ENCODE measurements at regions not wholly inside any gene's neighbourhood (a gene's known extent, or its start where the extent isn't known, plus 50 kb on each side); places are given as distances from the start of the nearest gene placed in this dataset.

- Histone ChIP-seq H3K27me3 (ENCODE audit: control insufficient read depth in 3 of 3, insufficient read depth in 3 of 3, low read depth in 1 of 3, low read length in 3 of 3) (no peaks in the 10 kb centered on the region), H3K4me1 (ENCODE audit: control insufficient read depth in 2 of 2, insufficient read depth in 1 of 2, low read depth in 1 of 2, low read length in 2 of 2) (peaks cover 15 to 17% of the 10 kb centered on the region in 2 donors), H3K9me3 (replicated peaks in 1 of 2; ENCODE audit: control insufficient read depth in 2 of 2, insufficient read depth in 1 of 2, low read depth in 1 of 2, low read length in 2 of 2) (no peaks in the 10 kb centered on the region), H2AFZ (ENCODE audit: low read length) (peak overlapping the region; percentile 73), H2BK5ac (ENCODE audit: low read length) (no peak overlapping the region), H3K36me3 (replicated peaks in 1 of 2; ENCODE audit: control insufficient read depth in 2 of 2, insufficient read depth in 2 of 2, low read length in 2 of 2) (no peaks in the 10 kb centered on the region), H3K23ac (ENCODE audit: low read depth, low read length, poor library complexity) (no peak overlapping the region), H2AK5ac (ENCODE audit: low read depth, low read length) (peak overlapping the region; percentile 18), H3K4me2 (ENCODE audit: insufficient read depth, low read length, poor library complexity, severe bottlenecking) (no peak overlapping the region), H2BK120ac (ENCODE audit: low read depth, low read length) (no peak overlapping the region), H2BK15ac (ENCODE audit: low read length) (no peak overlapping the region), H3K18ac (ENCODE audit: low read length) (peak overlapping the region; percentile 86), H3K4ac (ENCODE audit: low read length) (no peak overlapping the region), H4K91ac (ENCODE audit: low read depth, low read length, poor library complexity) (no peak overlapping the region), H3K9ac (ENCODE audit: low read depth, low read length, poor library complexity) (peak overlapping the region; percentile 78), H3K79me1 (ENCODE audit: low read depth, low read length) (no peaks in the 10 kb centered on the region), H3K4me3 (ENCODE audit: low read length in 2 of 2) (no peak overlapping the region), H2BK12ac (ENCODE audit: low read length) (no peak overlapping the region), H3K14ac (ENCODE audit: low read length) (no peak overlapping the region), H3K27ac (replicated peaks; ENCODE audit: low read length) (peak overlapping the region; percentile 51), H4K8ac (ENCODE audit: low read depth, low read length) (no peak overlapping the region)
- no peak for DNase-seq (ENCODE audit: low spot score)
- no CpG with 5 or more reads among the region's 9 CpGs for WGBS, 2 donors (ENCODE audit: extremely low coverage in 2 of 2, insufficient read length in 2 of 2, insufficient replicate concordance in 1 of 2)
Measured at GRCh38 chr5:71810023-71810422, 90.9 kb downstream of the CARTPT start.

DNA sequence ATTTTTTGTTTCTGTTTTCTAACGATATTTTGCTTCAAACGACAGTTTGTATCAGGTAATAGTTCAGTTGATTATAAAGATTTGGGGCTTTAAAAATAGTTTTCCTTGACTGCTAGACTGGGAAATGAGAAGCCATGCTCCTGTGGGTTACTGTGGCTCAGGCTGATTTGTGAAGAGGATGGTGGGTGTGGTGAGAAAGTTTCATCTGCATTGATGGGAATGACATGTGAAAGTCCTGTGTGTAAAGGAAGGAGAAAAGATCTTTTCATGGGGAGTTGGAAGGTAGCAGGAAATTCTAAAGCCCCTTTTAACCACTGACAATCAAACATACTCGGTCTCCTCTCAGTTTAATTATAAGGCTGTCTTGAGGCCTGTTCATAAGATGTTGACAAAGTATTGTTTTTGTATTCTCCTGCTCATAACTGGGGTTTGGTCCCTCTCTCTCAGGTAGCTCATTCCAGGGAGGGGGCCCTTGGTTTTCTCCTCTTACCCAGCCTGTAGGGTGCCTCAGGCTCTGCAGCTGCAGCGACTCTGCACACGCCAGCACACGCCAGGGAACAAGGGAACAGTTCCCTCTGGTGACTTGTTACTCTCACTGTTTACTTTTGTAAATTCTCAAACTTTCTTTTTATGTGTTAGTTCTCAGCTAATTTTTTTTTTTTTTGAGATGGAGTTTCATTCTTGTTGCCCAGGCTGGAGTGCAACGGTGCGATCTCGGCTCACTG, 91.6 kb downstream of the CARTPT start:
- no peak overlapping the region for H2BK15ac ChIP-seq (ENCODE audit: low read length)
- no peaks in the 10 kb centered on the region for H3K79me1 ChIP-seq (ENCODE audit: low read depth, low read length)
- no peak overlapping the region for H3K4me2 ChIP-seq (ENCODE audit: insufficient read depth, low read length, poor library complexity, severe bottlenecking)
- H3K18ac ChIP-seq (ENCODE audit: low read length): no peak overlapping the region
- H3K36me3 ChIP-seq (replicated peaks in 1 of 2; ENCODE audit: control insufficient read depth in 2 of 2, insufficient read depth in 2 of 2, low read length in 2 of 2): no peaks in the 10 kb centered on the region
- no peak overlapping the region for H3K14ac ChIP-seq (ENCODE audit: low read length)
- no peak overlapping the region for H3K9ac ChIP-seq (ENCODE audit: low read depth, low read length, poor library complexity)
- no peak overlapping the region for H2BK120ac ChIP-seq (ENCODE audit: low read depth, low read length)
- no peaks in the 10 kb centered on the region for H3K9me3 ChIP-seq (replicated peaks in 1 of 2; ENCODE audit: control insufficient read depth in 2 of 2, insufficient read depth in 1 of 2, low read depth in 1 of 2, low read length in 2 of 2)
- H3K4me1 ChIP-seq (ENCODE audit: control insufficient read depth in 2 of 2, insufficient read depth in 1 of 2, low read depth in 1 of 2, low read length in 2 of 2): peaks cover 15 to 17% of the 10 kb centered on the region in 2 donors
- DNase-seq (ENCODE audit: low spot score): no peak
- WGBS, 2 donors (ENCODE audit: extremely low coverage in 2 of 2, insufficient read length in 2 of 2, insufficient replicate concordance in 1 of 2): no CpG with 5 or more reads among the region's 9 CpGs
- peak overlapping the region; percentile 51 for H3K27ac ChIP-seq (replicated peaks; ENCODE audit: low read length)
- H2BK12ac ChIP-seq (ENCODE audit: low read length): no peak overlapping the region
- no peak overlapping the region for H3K4ac ChIP-seq (ENCODE audit: low read length)
- no peak overlapping the region for H2AK5ac ChIP-seq (ENCODE audit: low read depth, low read length)
- no peak overlapping the region for H3K23ac ChIP-seq (ENCODE audit: low read depth, low read length, poor library complexity)
- H2BK5ac ChIP-seq (ENCODE audit: low read length): no peak overlapping the region
- peak overlapping the region; percentile 73 for H2AFZ ChIP-seq (ENCODE audit: low read length)
- no peak overlapping the region for H4K8ac ChIP-seq (ENCODE audit: low read depth, low read length)
- H3K27me3 ChIP-seq (ENCODE audit: control insufficient read depth in 3 of 3, insufficient read depth in 3 of 3, low read depth in 1 of 3, low read length in 3 of 3): no peaks in the 10 kb centered on the region
- H4K91ac ChIP-seq (ENCODE audit: low read depth, low read length, poor library complexity): no peak overlapping the region
- H3K4me3 ChIP-seq (ENCODE audit: low read length in 2 of 2): no peak overlapping the region

DNA sequence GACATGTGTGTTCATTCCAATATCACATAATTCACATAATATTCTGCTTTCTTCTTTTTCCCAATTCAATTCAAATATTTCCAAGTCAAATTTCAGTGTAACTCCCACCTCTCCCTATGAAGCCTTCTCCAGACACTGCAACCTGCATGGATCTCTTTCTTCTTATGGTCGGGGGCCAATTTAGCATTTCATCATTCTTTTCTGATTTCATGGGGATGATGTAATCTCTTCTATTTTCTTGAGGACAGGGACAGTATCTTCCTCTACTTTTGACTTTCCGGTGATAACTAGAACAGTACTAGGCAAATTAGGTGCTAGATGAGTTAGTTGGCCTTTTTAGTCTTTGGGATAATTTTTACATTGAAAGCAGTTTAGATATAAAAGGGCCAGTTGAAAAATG, 92.7 kb downstream of the CARTPT start:
- H3K14ac ChIP-seq (ENCODE audit: low read length): no peak overlapping the region
- H3K4me1 ChIP-seq (ENCODE audit: control insufficient read depth in 2 of 2, insufficient read depth in 1 of 2, low read depth in 1 of 2, low read length in 2 of 2): peaks cover 15 to 17% of the 10 kb centered on the region in 2 donors
- H3K27ac ChIP-seq (replicated peaks; ENCODE audit: low read length): no peak overlapping the region
- no peak overlapping the region for H2BK120ac ChIP-seq (ENCODE audit: low read depth, low read length)
- no peak overlapping the region for H2BK5ac ChIP-seq (ENCODE audit: low read length)
- H3K79me1 ChIP-seq (ENCODE audit: low read depth, low read length): no peaks in the 10 kb centered on the region
- H3K27me3 ChIP-seq (ENCODE audit: control insufficient read depth in 3 of 3, insufficient read depth in 3 of 3, low read depth in 1 of 3, low read length in 3 of 3): no peaks in the 10 kb centered on the region
- no peak for DNase-seq (ENCODE audit: low spot score)
- H3K18ac ChIP-seq (ENCODE audit: low read length): no peak overlapping the region
- H3K4ac ChIP-seq (ENCODE audit: low read length): no peak overlapping the region
- H2BK12ac ChIP-seq (ENCODE audit: low read length): no peak overlapping the region
- H2BK15ac ChIP-seq (ENCODE audit: low read length): no peak overlapping the region
- no peak overlapping the region for H3K4me3 ChIP-seq (ENCODE audit: low read length in 2 of 2)
- H3K9me3 ChIP-seq (replicated peaks in 1 of 2; ENCODE audit: control insufficient read depth in 2 of 2, insufficient read depth in 1 of 2, low read depth in 1 of 2, low read length in 2 of 2): no peaks in the 10 kb centered on the region
- no peak overlapping the region for H3K4me2 ChIP-seq (ENCODE audit: insufficient read depth, low read length, poor library complexity, severe bottlenecking)
- no peak overlapping the region for H3K23ac ChIP-seq (ENCODE audit: low read depth, low read length, poor library complexity)
- no peaks in the 10 kb centered on the region for H3K36me3 ChIP-seq (replicated peaks in 1 of 2; ENCODE audit: control insufficient read depth in 2 of 2, insufficient read depth in 2 of 2, low read length in 2 of 2)
- WGBS, 2 donors (ENCODE audit: extremely low coverage in 2 of 2, insufficient read length in 2 of 2, insufficient replicate concordance in 1 of 2): no CpG with 5 or more reads among the region's 2 CpGs
- H4K91ac ChIP-seq (ENCODE audit: low read depth, low read length, poor library complexity): no peak overlapping the region
- H2AK5ac ChIP-seq (ENCODE audit: low read depth, low read length): no peak overlapping the region
- no peak overlapping the region for H3K9ac ChIP-seq (ENCODE audit: low read depth, low read length, poor library complexity)
- no peak overlapping the region for H4K8ac ChIP-seq (ENCODE audit: low read depth, low read length)
- H2AFZ ChIP-seq (ENCODE audit: low read length): no peak overlapping the region

DNA sequence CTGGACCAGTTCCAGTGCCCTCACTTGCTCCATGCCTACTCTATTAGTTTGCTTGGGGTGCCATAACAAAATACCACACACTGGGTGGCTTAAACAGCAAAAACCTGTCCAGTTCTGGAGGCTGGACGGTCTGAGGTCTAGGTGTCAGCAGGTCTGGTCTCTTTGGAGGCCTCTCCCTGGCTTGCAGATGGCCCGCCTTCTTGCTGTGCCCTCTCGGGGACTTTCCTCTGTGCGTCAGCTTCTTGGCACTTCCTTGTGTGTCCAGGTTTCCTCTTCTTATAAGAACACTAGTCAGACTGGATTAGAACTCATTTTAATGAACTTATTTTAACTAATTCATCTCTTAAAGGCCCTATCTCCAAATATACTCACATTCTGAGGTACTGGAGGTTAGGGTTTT, 97.2 kb downstream of the CARTPT start:
- no peak overlapping the region for H3K27ac ChIP-seq (replicated peaks; ENCODE audit: low read length)
- H2BK12ac ChIP-seq (ENCODE audit: low read length): no peak overlapping the region
- no peaks in the 10 kb centered on the region for H3K79me1 ChIP-seq (ENCODE audit: low read depth, low read length)
- WGBS, 2 donors (ENCODE audit: extremely low coverage in 2 of 2, insufficient read length in 2 of 2, insufficient replicate concordance in 1 of 2): no CpG with 5 or more reads among the region's 4 CpGs
- H3K14ac ChIP-seq (ENCODE audit: low read length): no peak overlapping the region
- H3K36me3 ChIP-seq (replicated peaks in 1 of 2; ENCODE audit: control insufficient read depth in 2 of 2, insufficient read depth in 2 of 2, low read length in 2 of 2): no peaks in the 10 kb centered on the region
- no peak overlapping the region for H3K23ac ChIP-seq (ENCODE audit: low read depth, low read length, poor library complexity)
- peaks cover 0 to 6% (median 0%) of the 10 kb centered on the region in 3 experiments for H3K27me3 ChIP-seq (ENCODE audit: control insufficient read depth in 3 of 3, insufficient read depth in 3 of 3, low read depth in 1 of 3, low read length in 3 of 3)
- H3K4me2 ChIP-seq (ENCODE audit: insufficient read depth, low read length, poor library complexity, severe bottlenecking): no peak overlapping the region
- no peak overlapping the region for H3K4me3 ChIP-seq (ENCODE audit: low read length in 2 of 2)
- peaks cover 0 to 3% of the 10 kb centered on the region in 2 donors for H3K9me3 ChIP-seq (replicated peaks in 1 of 2; ENCODE audit: control insufficient read depth in 2 of 2, insufficient read depth in 1 of 2, low read depth in 1 of 2, low read length in 2 of 2)
- H2BK120ac ChIP-seq (ENCODE audit: low read depth, low read length): no peak overlapping the region
- H2AK5ac ChIP-seq (ENCODE audit: low read depth, low read length): no peak overlapping the region
- H2BK5ac ChIP-seq (ENCODE audit: low read length): no peak overlapping the region
- H4K8ac ChIP-seq (ENCODE audit: low read depth, low read length): no peak overlapping the region
- no peak for DNase-seq (ENCODE audit: low spot score)
- peaks cover 0 to under 1% of the 10 kb centered on the region in 2 donors for H3K4me1 ChIP-seq (ENCODE audit: control insufficient read depth in 2 of 2, insufficient read depth in 1 of 2, low read depth in 1 of 2, low read length in 2 of 2)
- H3K9ac ChIP-seq (ENCODE audit: low read depth, low read length, poor library complexity): no peak overlapping the region
- H2AFZ ChIP-seq (ENCODE audit: low read length): no peak overlapping the region
- no peak overlapping the region for H3K18ac ChIP-seq (ENCODE audit: low read length)
- H3K4ac ChIP-seq (ENCODE audit: low read length): no peak overlapping the region
- no peak overlapping the region for H2BK15ac ChIP-seq (ENCODE audit: low read length)
- H4K91ac ChIP-seq (ENCODE audit: low read depth, low read length, poor library complexity): no peak overlapping the region
